Upper lobe of left lung (tissue), 4 donors: ENCODE measurements at regions not wholly inside any gene's neighbourhood (a gene's known extent, or its start where the extent isn't known, plus 50 kb on each side); places are given as distances from the start of the nearest gene placed in this dataset.

Experiments used
- CTCF ChIP-seq, 6 experiments: fragments of 450-650 bp in 4 of 6; fragments of 200-600 bp in 2 of 6; sonication (generic) in 2 of 6; IDR thresholded peaks; one replicate each; pipeline ENCODE4 v1.5.1; 2016 to 2019; ENCODE audit warnings: antibody characterized with exemption in 6 of 6
- EP300 ChIP-seq, 4 donors: sonication (generic); formaldehyde crosslinking; IDR thresholded peaks; one replicate each; pipeline ENCODE4 v1.5.1; 2017; ENCODE audit warnings: antibody characterized with exemption in 4 of 4, control low read depth in 2 of 4
- POLR2A ChIP-seq, 4 donors: fragments of 450-650 bp; IDR thresholded peaks; one replicate each; pipeline ENCODE4 v1.5.1; 2016 to 2017; ENCODE audit warnings: antibody characterized with exemption in 4 of 4, mild to moderate bottlenecking in 2 of 4
- POLR2AphosphoS5 ChIP-seq, 2 donors: sonication (generic); formaldehyde crosslinking; IDR thresholded peaks; one replicate each; pipeline ENCODE4 v1.5.1; 2017; ENCODE audit warnings: antibody characterized with exemption in 2 of 2

GRCh38 chr6:23410439-23410838, 715.6 kb upstream of the NRSN1 start:
- TF ChIP-seq POLR2A (IDR thresholded peaks at IDR 0.05) = no peak
- no peak for TF ChIP-seq POLR2AphosphoS5 (IDR thresholded peaks at IDR 0.05)
- TF ChIP-seq EP300 (IDR thresholded peaks at IDR 0.05) = no peak
- no peak for TF ChIP-seq CTCF (IDR thresholded peaks at IDR 0.05)
